ENCODE measurements at regions not wholly inside any gene's neighbourhood (a gene's known extent, or its start where the extent isn't known, plus 50 kb on each side); places are given as distances from the start of the nearest gene placed in this dataset.

DNA sequence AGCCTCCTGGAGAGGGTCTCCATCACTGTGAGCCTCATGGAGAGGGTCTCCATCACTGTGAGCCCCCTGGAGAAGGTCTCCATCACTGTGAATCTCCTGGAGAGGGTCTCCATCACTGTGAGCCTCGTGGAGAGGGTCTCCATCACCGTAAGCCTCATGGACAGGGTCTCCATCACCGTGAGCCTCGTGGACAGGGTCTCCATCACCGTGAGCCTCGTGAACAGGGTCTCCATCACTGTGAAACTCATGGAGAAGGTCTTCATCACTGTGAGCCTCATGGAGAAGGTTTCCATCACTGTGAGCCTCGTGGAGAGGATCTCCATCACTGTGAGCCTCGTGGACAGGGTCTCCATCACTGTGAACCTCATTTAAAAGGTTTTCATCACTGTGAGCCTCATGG, 140.0 kb downstream of the ERMARD start:
- H3K4me3 ChIP-seq (ENCODE audit: low read depth, low read length), result no peak overlapping the region
- TF ChIP-seq, protein P1, sequence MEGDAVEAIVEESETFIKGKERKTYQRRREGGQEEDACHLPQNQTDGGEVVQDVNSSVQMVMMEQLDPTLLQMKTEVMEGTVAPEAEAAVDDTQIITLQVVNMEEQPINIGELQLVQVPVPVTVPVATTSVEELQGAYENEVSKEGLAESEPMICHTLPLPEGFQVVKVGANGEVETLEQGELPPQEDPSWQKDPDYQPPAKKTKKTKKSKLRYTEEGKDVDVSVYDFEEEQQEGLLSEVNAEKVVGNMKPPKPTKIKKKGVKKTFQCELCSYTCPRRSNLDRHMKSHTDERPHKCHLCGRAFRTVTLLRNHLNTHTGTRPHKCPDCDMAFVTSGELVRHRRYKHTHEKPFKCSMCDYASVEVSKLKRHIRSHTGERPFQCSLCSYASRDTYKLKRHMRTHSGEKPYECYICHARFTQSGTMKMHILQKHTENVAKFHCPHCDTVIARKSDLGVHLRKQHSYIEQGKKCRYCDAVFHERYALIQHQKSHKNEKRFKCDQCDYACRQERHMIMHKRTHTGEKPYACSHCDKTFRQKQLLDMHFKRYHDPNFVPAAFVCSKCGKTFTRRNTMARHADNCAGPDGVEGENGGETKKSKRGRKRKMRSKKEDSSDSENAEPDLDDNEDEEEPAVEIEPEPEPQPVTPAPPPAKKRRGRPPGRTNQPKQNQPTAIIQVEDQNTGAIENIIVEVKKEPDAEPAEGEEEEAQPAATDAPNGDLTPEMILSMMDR (IDR thresholded peaks at IDR 0.05; ENCODE audit: low read depth, low read length), result no peak

GRCh38 chr6:169890901-169891300, 139.5 kb downstream of the ERMARD start:
- TF ChIP-seq, protein P1 (IDR thresholded peaks at IDR 0.05; ENCODE audit: low read depth, low read length), result no peak
- H3K4me3 ChIP-seq (ENCODE audit: low read depth, low read length), result no peak overlapping the region

DNA sequence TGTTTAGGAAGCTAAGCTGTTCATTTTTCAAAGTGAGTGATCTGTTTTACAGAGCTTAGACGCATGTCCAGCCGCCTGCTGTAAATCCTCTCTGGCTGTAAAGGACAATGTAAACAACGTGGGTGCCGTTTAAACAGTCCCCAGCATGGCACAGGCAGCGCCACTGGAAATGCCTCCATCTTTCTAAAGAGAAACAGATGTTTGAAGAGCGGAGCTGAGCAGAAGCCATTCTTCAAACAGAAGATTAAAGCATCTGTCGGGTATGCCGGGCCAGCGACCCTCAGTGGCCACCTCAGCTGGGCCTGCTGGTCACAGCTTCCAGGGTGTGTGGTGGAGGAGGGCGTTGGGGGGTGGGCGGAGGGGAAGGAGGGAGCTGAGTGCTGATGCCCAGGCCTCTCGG, 138.6 kb downstream of the ERMARD start:
- no peak overlapping the region for H3K4me3 ChIP-seq (ENCODE audit: low read depth, low read length)
- TF ChIP-seq, protein P1 (IDR thresholded peaks at IDR 0.05; ENCODE audit: low read depth, low read length), result no peak

DNA sequence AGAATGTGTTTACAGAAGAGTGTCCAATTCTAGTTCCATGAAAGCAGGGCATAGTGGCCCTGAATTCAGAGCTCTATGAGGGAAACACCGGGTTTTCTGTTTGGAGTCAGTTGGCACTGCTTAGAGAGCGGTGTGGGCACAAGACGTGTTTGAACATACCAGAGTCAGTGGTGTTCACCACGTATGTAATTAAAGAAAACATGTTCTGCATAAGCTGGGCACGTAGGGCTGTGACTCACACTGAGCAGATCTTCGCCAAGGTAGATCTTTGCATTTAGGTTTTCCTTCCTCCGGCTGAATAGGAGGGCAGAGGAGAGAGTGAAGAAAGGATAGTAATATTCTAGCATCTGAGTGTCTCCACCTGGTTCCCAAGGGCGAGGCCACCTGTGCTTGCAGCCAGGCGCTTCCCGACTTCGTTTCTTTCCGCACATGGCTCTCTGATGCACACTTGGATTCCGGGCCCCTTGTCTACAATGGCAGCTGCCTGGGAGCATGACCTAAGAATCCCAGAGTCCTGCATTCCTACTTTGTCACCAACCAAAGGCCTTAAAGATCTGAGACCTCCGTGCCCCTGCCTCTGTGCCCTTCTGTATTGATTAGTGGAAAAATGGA, 136.2 kb downstream of the ERMARD start:
- no peak overlapping the region for H3K4me3 ChIP-seq (ENCODE audit: low read depth, low read length)
- TF ChIP-seq, protein P1 (IDR thresholded peaks at IDR 0.05; ENCODE audit: low read depth, low read length), result no peak

GRCh38 chr6:169886631-169887227, 135.3 kb downstream of the ERMARD start:
- H3K4me3 ChIP-seq (ENCODE audit: low read depth, low read length), result no peak overlapping the region
- TF ChIP-seq, protein P1 (IDR thresholded peaks at IDR 0.05; ENCODE audit: low read depth, low read length), result no peak

- TF ChIP-seq, protein P1 (IDR thresholded peaks at IDR 0.05; ENCODE audit: low read depth, low read length), result no peak
- H3K4me3 ChIP-seq (ENCODE audit: low read depth, low read length), result no peak overlapping the region
These were observed 134.4 kb downstream of the ERMARD start for GRCh38 chr6:169885831-169886230.

DNA sequence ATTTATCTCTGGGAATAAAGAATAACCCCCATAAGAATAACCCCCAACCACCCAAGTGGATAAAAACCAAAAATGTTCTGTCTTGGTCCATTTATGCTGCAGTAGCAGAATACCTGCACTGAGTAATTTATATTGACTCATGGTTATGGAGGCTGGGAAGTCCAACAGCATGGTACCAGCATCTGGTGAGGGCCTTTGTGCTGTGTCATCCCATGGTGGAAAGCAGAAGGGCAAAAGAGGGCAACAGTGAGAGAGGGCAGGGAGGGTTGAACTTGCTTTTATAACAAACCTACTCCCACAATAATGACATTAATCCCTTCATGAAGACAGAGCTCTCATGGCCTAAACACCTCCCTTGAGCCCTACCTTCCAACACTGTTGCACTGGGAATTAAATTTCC, 133.7 kb downstream of the ERMARD start:
- H3K4me3 ChIP-seq (ENCODE audit: low read depth, low read length), result no peak overlapping the region
- TF ChIP-seq, protein P1 (IDR thresholded peaks at IDR 0.05; ENCODE audit: low read depth, low read length), result no peak

All from WI38 (cell line).